HL-60 (cell line): ENCODE measurements at regions not wholly inside any gene's neighbourhood (a gene's known extent, or its start where the extent isn't known, plus 50 kb on each side); places are given as distances from the start of the nearest gene placed in this dataset.

Experiments
- DNase-seq, 2 experiments: peaks; one replicate each; pipeline ENCODE4 v3.0.0-alpha.2; 2010 to 2020; ENCODE audit warnings: low read depth in 1 of 2, low spot score in 1 of 2
- H3K27ac ChIP-seq: fragments of 250-450 bp; sonication (Bioruptor Pico); replicated peaks from 2 replicates; pipeline ENCODE4 v1.5.1; 2020; ENCODE audit warnings: mild to moderate bottlenecking, moderate library complexity
- H3K27me3 ChIP-seq: fragments of 250-450 bp; sonication (Bioruptor Pico); 2 replicates; pipeline ENCODE4 v1.5.1; 2021; ENCODE audit warnings: mild to moderate bottlenecking, moderate library complexity; ENCODE audit not compliant: insufficient read depth, poor library complexity, severe bottlenecking
- H3K4me3 ChIP-seq: replicated peaks from 2 replicates; pipeline ENCODE4 v1.5.1; 2011; ENCODE audit warnings: mild to moderate bottlenecking, control low read depth, low read length; ENCODE audit not compliant: insufficient read depth
- CTCF ChIP-seq: IDR thresholded peaks from one replicate; pipeline ENCODE4 v1.5.1; 2011; ENCODE audit warnings: low read length, control low read depth, inconsistent platforms; ENCODE audit not compliant: insufficient read depth
- GABPA ChIP-seq: IDR thresholded peaks from 2 replicates; pipeline ENCODE4 v1.6.1; 2012; ENCODE audit warnings: low read depth
- POLR2AphosphoS5 ChIP-seq: IDR thresholded peaks from 2 replicates; pipeline ENCODE4 v1.6.1; 2012; ENCODE audit warnings: low read depth
- REST ChIP-seq: IDR thresholded peaks from 2 replicates; pipeline ENCODE4 v1.6.1; 2012; ENCODE audit warnings: low read depth; ENCODE audit not compliant: insufficient replicate concordance
- SPI1 ChIP-seq: IDR thresholded peaks from 2 replicates; pipeline ENCODE4 v1.6.1; 2012; ENCODE audit warnings: low read depth, mild to moderate bottlenecking, borderline replicate concordance

GRCh38 chr6:2579804-2580570 is 170.7 kb downstream of the MYLK4 start:
- Histone ChIP-seq H3K4me3 (no peak overlapping the region), H3K27me3 (no peaks in the 10 kb centered on the region), H3K27ac (no peak overlapping the region)
- TF ChIP-seq REST, result no peak
- no peak for TF ChIP-seq GABPA
- TF ChIP-seq SPI1, result no peak
- no peak for TF ChIP-seq POLR2AphosphoS5
- TF ChIP-seq CTCF, result no peak
- no peak for DNase-seq

- TF ChIP-seq CTCF (no peak), SPI1 (no peak), GABPA (no peak), POLR2AphosphoS5 (no peak), REST (no peak)
- Histone ChIP-seq H3K27ac (no peak overlapping the region), H3K27me3 (no peaks in the 10 kb centered on the region), H3K4me3 (no peak overlapping the region)
- no peak for DNase-seq
Observed at GRCh38 chr6:2579241-2579761, 171.4 kb downstream of the MYLK4 start.

GRCh38 chr6:2578767-2579166 is 172.0 kb downstream of the MYLK4 start:
- no peak for TF ChIP-seq GABPA
- TF ChIP-seq CTCF, result no peak
- TF ChIP-seq POLR2AphosphoS5, result no peak
- no peak for TF ChIP-seq SPI1
- TF ChIP-seq REST, result no peak
- H3K27ac ChIP-seq, result no peak overlapping the region

More at GRCh38 chr6:2578767-2579166, 172.0 kb downstream of the MYLK4 start:
- H3K4me3 ChIP-seq, result no peak overlapping the region
- H3K27me3 ChIP-seq, result no peaks in the 10 kb centered on the region
- DNase-seq, result no peak
